Neuronal stem cell (in vitro differentiated cells): ENCODE measurements at regions not wholly inside any gene's neighbourhood (a gene's known extent, or its start where the extent isn't known, plus 50 kb on each side); places are given as distances from the start of the nearest gene placed in this dataset.

Source experiments
- DNase-seq: peaks from one replicate; pipeline ENCODE4 v3.0.0-alpha.2; 2013; ENCODE audit warnings: low spot score
- H2AFZ ChIP-seq: one replicate; pipeline ENCODE4 v1.6.1; 2013; ENCODE audit warnings: mild to moderate bottlenecking, low read length, inconsistent platforms
- H2AK5ac ChIP-seq: 2 replicates; pipeline ENCODE4 v1.6.1; 2013; ENCODE audit warnings: low read depth, mild to moderate bottlenecking, inconsistent platforms, low read length, moderate library complexity, mixed read lengths
- H2BK120ac ChIP-seq: 2 replicates; pipeline ENCODE4 v1.6.1; 2013; ENCODE audit warnings: low read depth, mild to moderate bottlenecking, inconsistent platforms, low read length, moderate library complexity, mixed read lengths
- H2BK12ac ChIP-seq: one replicate; pipeline ENCODE4 v1.6.1; 2013; ENCODE audit warnings: low read length, inconsistent platforms
- H2BK15ac ChIP-seq: 2 replicates; pipeline ENCODE4 v1.6.1; 2013; ENCODE audit warnings: mild to moderate bottlenecking, low read length, inconsistent platforms, mixed read lengths
- H2BK5ac ChIP-seq: one replicate; pipeline ENCODE4 v1.6.1; 2013; ENCODE audit warnings: inconsistent platforms, mild to moderate bottlenecking, low read length, moderate library complexity
- H3K14ac ChIP-seq: one replicate; pipeline ENCODE4 v1.6.1; 2013; ENCODE audit warnings: low read length, inconsistent platforms
- H3K18ac ChIP-seq: 2 replicates; pipeline ENCODE4 v1.6.1; 2013; ENCODE audit warnings: low read length, inconsistent platforms
- H3K23ac ChIP-seq: 2 replicates; pipeline ENCODE4 v1.6.1; 2013; ENCODE audit warnings: low read depth, mild to moderate bottlenecking, mixed read lengths, low read length, inconsistent platforms; ENCODE audit not compliant: poor library complexity
- H3K27ac ChIP-seq: replicated peaks from 3 replicates; pipeline ENCODE4 v1.5.1; 2013; ENCODE audit warnings: low read length, inconsistent platforms
- H3K27me3 ChIP-seq, 3 experiments: 2 replicates each; pipeline ENCODE4 v1.6.1; 2013; ENCODE audit warnings: low read length in 3 of 3, mild to moderate bottlenecking in 2 of 3, inconsistent platforms in 1 of 3, low read depth in 1 of 3, mixed read lengths in 1 of 3, moderate library complexity in 1 of 3; ENCODE audit not compliant: control insufficient read depth in 3 of 3, insufficient read depth in 3 of 3
- H3K36me3 ChIP-seq, 2 donors: replicated peaks in 1 of 2; 2 replicates each; pipeline ENCODE4 v1.6.1; 2013; ENCODE audit warnings: low read length in 2 of 2; ENCODE audit not compliant: control insufficient read depth in 2 of 2, insufficient read depth in 2 of 2
- H3K4ac ChIP-seq: 2 replicates; pipeline ENCODE4 v1.6.1; 2013; ENCODE audit warnings: inconsistent platforms, mild to moderate bottlenecking, low read length, moderate library complexity
- H3K4me1 ChIP-seq, 2 donors: 1 replicate in 1 of 2; 2 replicates in 1 of 2; pipeline ENCODE4 v1.6.1; 2013; ENCODE audit warnings: low read length in 2 of 2, low read depth in 1 of 2; ENCODE audit not compliant: control insufficient read depth in 2 of 2, insufficient read depth in 1 of 2
- H3K4me2 ChIP-seq: one replicate; pipeline ENCODE4 v1.6.1; 2013; ENCODE audit warnings: mild to moderate bottlenecking, low read length, inconsistent platforms; ENCODE audit not compliant: insufficient read depth, poor library complexity, severe bottlenecking
- H3K4me3 ChIP-seq, 2 donors: 2 replicates each; pipeline ENCODE4 v1.5.1; 2013; ENCODE audit warnings: low read length in 2 of 2, mild to moderate bottlenecking in 2 of 2, inconsistent platforms in 1 of 2, moderate library complexity in 1 of 2
- H3K79me1 ChIP-seq: one replicate; pipeline ENCODE4 v1.6.1; 2013; ENCODE audit warnings: low read depth, mild to moderate bottlenecking, inconsistent platforms, low read length, moderate library complexity
- H3K9ac ChIP-seq: one replicate; pipeline ENCODE4 v1.6.1; 2013; ENCODE audit warnings: mild to moderate bottlenecking, low read depth, low read length, inconsistent platforms; ENCODE audit not compliant: poor library complexity
- H3K9me3 ChIP-seq, 2 donors: replicated peaks in 1 of 2; 2 replicates each; pipeline versions ENCODE3 to v1.6.1; 2013; ENCODE audit warnings: low read length in 2 of 2, mild to moderate bottlenecking in 2 of 2, inconsistent platforms in 1 of 2, low read depth in 1 of 2, mixed read lengths in 1 of 2, moderate library complexity in 1 of 2; ENCODE audit not compliant: control insufficient read depth in 2 of 2, insufficient read depth in 1 of 2
- H4K8ac ChIP-seq: one replicate; pipeline ENCODE4 v1.6.1; 2013; ENCODE audit warnings: low read depth, mild to moderate bottlenecking, inconsistent platforms, low read length, moderate library complexity
- H4K91ac ChIP-seq: one replicate; pipeline ENCODE4 v1.6.1; 2013; ENCODE audit warnings: low read length, low read depth, mild to moderate bottlenecking, inconsistent platforms; ENCODE audit not compliant: poor library complexity
- WGBS, 2 donors: extraction: QIAGEN DNeasy Blood & Tissue Kit; methylation state at CpG; one replicate each; pipeline ENCODE4 v1.1.7; 2013; ENCODE audit warnings: missing lambda C conversion rate in 2 of 2, mixed read lengths in 1 of 2; ENCODE audit not compliant: insufficient read length in 2 of 2, insufficient replicate concordance in 1 of 2; ENCODE audit errors: extremely low coverage in 2 of 2; 5-methylcytosine and 5-hydroxymethylcytosine counted together

GRCh38 chr5:34535944-34536623 is 120.0 kb upstream of the RAI14 start:
- DNase-seq = no peak
- Histone ChIP-seq H3K9ac (no peak overlapping the region), H3K4ac (no peak overlapping the region), H4K8ac (no peak overlapping the region), H2AK5ac (no peak overlapping the region), H2BK120ac (no peak overlapping the region), H4K91ac (no peak overlapping the region), H2BK5ac (no peak overlapping the region), H3K27ac (no peak overlapping the region), H3K27me3 (no peaks in the 10 kb centered on the region), H3K4me2 (no peak overlapping the region), H2AFZ (no peak overlapping the region), H3K9me3 (no peaks in the 10 kb centered on the region), H3K14ac (no peak overlapping the region), H2BK12ac (no peak overlapping the region), H3K4me3 (no peak overlapping the region), H3K4me1 (peaks cover 2 to 5% of the 10 kb centered on the region in 2 donors), H3K18ac (no peak overlapping the region), H3K79me1 (no peaks in the 10 kb centered on the region), H3K23ac (no peak overlapping the region), H3K36me3 (no peaks in the 10 kb centered on the region), H2BK15ac (no peak overlapping the region)
- WGBS, 2 donors = no CpG with 5 or more reads among the region's 2 CpGs

- Histone ChIP-seq H3K9ac (no peak overlapping the region), H3K18ac (no peak overlapping the region), H4K91ac (no peak overlapping the region), H2BK12ac (no peak overlapping the region), H3K4me2 (no peak overlapping the region), H3K79me1 (no peaks in the 10 kb centered on the region), H3K9me3 (peaks cover 0 to 5% of the 10 kb centered on the region in 2 donors), H2BK15ac (no peak overlapping the region), H2AK5ac (no peak overlapping the region), H2BK120ac (no peak overlapping the region), H3K14ac (no peak overlapping the region), H3K4me1 (peaks cover 2 to 5% of the 10 kb centered on the region in 2 donors), H3K36me3 (no peaks in the 10 kb centered on the region), H3K4ac (no peak overlapping the region), H2AFZ (no peak overlapping the region), H4K8ac (no peak overlapping the region), H2BK5ac (no peak overlapping the region), H3K27me3 (no peaks in the 10 kb centered on the region), H3K4me3 (no peak overlapping the region), H3K23ac (no peak overlapping the region), H3K27ac (no peak overlapping the region)
- no peak for DNase-seq
These were observed 119.4 kb upstream of the RAI14 start for GRCh38 chr5:34536699-34537098.

DNA sequence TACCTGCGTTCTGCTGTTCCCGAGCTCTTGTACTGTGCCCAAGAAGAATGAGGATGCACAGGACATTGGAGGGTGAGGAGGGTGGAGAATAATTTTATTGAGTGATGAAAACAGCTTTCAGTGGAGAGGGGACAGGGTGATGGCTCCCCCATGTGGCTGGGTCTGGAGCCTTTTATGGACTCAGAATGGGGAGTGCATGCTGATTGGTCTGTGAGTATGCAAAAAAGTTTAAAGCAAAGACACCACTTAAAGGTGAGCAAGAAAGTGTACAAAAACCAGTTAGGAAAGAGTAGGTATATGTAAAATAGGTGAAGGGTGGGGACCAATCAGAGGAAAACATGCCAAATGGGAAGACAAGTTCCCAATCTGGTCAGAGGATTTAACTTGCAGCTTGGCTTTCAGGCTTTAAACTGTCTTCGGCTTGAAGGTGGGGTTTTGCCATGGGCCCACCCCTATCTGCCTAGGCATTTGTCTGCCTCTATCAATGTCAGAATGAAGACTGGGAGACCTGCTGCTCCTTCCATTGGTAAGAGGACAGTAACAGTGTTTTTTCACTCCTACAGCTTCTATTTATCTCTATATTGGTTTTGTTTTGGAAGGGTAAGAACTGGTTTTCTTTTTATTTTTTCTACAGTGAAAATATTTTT is 118.0 kb upstream of the RAI14 start:
- no peak overlapping the region for H3K23ac ChIP-seq
- no peak overlapping the region for H4K8ac ChIP-seq
- no peak for DNase-seq
- no peak overlapping the region for H3K4me2 ChIP-seq
- no peak overlapping the region for H2BK120ac ChIP-seq
- H2BK15ac ChIP-seq = no peak overlapping the region
- H2AFZ ChIP-seq = no peak overlapping the region
- H3K4me3 ChIP-seq = no peak overlapping the region
- peaks cover 0 to 5% of the 10 kb centered on the region in 2 donors for H3K9me3 ChIP-seq
- no peak overlapping the region for H3K9ac ChIP-seq
- H3K36me3 ChIP-seq = no peaks in the 10 kb centered on the region
- no peak overlapping the region for H2BK12ac ChIP-seq
- H3K79me1 ChIP-seq = no peaks in the 10 kb centered on the region
- H3K4ac ChIP-seq = no peak overlapping the region
- H3K4me1 ChIP-seq = peaks cover 2 to 5% of the 10 kb centered on the region in 2 donors
- H3K18ac ChIP-seq = no peak overlapping the region
- no peaks in the 10 kb centered on the region for H3K27me3 ChIP-seq
- no peak overlapping the region for H4K91ac ChIP-seq
- H3K14ac ChIP-seq = no peak overlapping the region
- H2AK5ac ChIP-seq = no peak overlapping the region
- no peak overlapping the region for H3K27ac ChIP-seq
- H2BK5ac ChIP-seq = no peak overlapping the region
- WGBS, 2 donors = no CpG with 5 or more reads among the region's 3 CpGs

GRCh38 chr5:34539183-34539582 is 116.9 kb upstream of the RAI14 start:
- no peak overlapping the region for H3K18ac ChIP-seq
- WGBS, 2 donors = no CpG with 5 or more reads among the region's 1 CpG
- no peak for DNase-seq
- H2BK120ac ChIP-seq = no peak overlapping the region
- H4K91ac ChIP-seq = no peak overlapping the region
- H3K14ac ChIP-seq = no peak overlapping the region
- H2AFZ ChIP-seq = no peak overlapping the region
- no peak overlapping the region for H2AK5ac ChIP-seq
- H3K79me1 ChIP-seq = no peaks in the 10 kb centered on the region
- H3K4ac ChIP-seq = no peak overlapping the region
- no peak overlapping the region for H3K23ac ChIP-seq
- no peak overlapping the region for H3K27ac ChIP-seq
- no peak overlapping the region for H4K8ac ChIP-seq
- peaks cover under 1 to 2% of the 10 kb centered on the region in 2 donors for H3K4me1 ChIP-seq
- H3K9me3 ChIP-seq = peaks cover 0 to 10% of the 10 kb centered on the region in 2 donors
- H3K4me3 ChIP-seq = no peak overlapping the region
- no peak overlapping the region for H3K9ac ChIP-seq
- no peak overlapping the region for H2BK12ac ChIP-seq
- no peak overlapping the region for H3K4me2 ChIP-seq
- no peaks in the 10 kb centered on the region for H3K36me3 ChIP-seq
- no peaks in the 10 kb centered on the region for H3K27me3 ChIP-seq
- no peak overlapping the region for H2BK5ac ChIP-seq
- no peak overlapping the region for H2BK15ac ChIP-seq
